Fibroblast of skin of abdomen (primary cell): ENCODE measurements at regions not wholly inside any gene's neighbourhood (a gene's known extent, or its start where the extent isn't known, plus 50 kb on each side); places are given as distances from the start of the nearest gene placed in this dataset.

Source experiments
- DNase-seq: peaks from one replicate; pipeline ENCODE4 v3.0.0-alpha.2; 2013

GRCh38 chr12:21713133-21713532 lies 55.5 kb upstream of the LDHB start:
- DNase-seq, result no peak

GRCh38 chr12:21710958-21711775 lies 53.5 kb upstream of the LDHB start:
- DNase-seq, result peak; percentile 42
